CD4-positive, alpha-beta T cell treated with Interleukin-17A for 4 hours (primary cell): ENCODE measurements at regions not wholly inside any gene's neighbourhood (a gene's known extent, or its start where the extent isn't known, plus 50 kb on each side); places are given as distances from the start of the nearest gene placed in this dataset.
"Not testable (repeated sequence)": the region's sequence is repeated elsewhere in the genome, so short reads cannot be mapped to it uniquely, and the experiment has no call there.

Source experiments
- DNase-seq: peaks from one replicate; pipeline ENCODE4 v3.0.0-alpha.2; 2020; ENCODE audit warnings: mixed read lengths

DNA sequence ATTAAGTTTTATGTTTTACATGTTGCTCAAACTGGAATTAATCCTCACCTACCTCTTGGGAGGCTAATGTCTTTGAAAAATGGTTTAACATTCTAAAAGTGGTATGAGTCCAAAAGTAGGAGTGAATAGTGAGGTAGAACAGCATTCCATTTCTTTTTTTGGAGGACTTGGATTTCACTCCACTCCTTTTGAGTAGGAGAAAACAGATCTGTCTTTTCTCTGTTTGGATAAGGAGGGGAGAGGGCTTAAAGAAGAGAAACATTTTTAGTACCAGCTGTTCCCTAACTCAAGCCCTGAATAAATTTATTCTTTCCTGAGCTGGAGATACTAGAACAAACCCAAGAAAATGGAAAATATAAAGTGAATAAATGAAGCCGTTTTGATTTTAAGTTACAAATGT, 687.9 kb downstream of the MECOM start:
- DNase-seq: no peak

DNA sequence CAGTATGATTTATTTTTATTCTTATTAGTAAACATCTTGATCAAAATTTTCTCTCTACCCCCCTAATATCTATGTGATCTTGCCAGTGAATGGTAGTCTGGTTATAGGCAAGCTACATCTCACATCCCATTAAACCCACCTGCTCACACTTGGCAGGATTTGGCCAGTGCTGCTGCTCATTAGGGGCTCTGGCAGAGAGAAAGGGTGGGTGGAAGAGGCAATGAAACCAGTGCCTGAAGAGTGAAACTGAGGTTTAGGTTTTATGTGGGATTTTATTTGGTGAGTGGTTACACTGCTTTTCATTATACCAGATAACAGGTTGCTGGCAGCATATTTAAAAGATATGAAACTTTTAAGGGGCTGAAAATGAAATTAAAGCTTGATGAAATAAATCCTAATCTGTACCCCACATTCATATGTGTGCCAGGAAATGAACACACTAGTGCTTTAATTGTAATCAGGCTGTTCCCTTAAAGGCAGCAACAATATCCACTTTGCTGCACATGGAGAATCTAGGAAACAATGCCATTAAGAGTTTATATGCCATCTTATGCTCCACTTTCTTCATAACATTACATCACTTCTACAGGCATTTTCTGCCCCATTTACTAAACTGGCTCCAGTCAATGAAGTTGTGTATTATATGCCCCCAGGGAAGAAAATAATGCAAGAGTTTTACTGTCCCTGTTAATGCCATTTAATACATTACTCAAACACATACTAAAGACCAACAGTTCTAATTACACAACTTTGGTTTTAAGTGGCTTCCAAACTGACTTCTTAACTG, 688.7 kb downstream of the MECOM start:
- DNase-seq: no peak

DNA sequence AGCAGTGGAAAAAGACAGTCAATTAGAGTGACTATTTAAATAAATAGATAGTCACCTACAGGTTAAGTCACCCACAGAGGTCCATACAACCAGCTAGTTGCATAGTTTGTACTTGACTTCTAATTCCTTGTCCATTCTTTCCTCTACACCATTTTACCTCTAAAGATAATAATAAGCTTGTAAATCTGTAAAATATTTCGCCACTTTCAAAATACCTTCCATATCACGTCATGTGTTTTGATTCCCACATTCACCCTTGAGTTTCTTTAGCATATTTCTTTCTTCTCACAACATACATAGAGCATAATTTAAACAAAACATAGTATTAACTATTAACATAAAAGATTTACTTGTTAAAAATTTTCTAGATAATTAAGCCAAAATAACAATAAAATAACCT, 689.6 kb downstream of the MECOM start:
- DNase-seq: no peak

DNA sequence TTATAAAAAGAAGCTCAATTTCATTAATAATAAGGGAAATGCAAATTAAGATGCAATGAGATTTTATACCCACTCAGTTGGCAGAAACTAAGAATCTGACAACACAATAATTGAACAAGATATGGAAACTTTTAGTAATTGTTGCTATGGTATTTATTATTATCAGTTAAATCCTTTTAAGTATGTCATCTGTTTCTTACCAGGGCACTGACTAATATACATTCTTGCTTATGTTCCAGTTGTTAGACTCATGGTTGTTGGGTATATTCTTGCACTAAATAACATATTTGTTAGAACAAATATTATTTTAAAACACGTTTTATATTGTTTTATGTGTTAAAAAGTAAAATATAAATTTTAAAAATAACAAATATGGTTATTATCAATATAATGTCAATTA, 690.3 kb downstream of the MECOM start:
- DNase-seq: no peak

DNA sequence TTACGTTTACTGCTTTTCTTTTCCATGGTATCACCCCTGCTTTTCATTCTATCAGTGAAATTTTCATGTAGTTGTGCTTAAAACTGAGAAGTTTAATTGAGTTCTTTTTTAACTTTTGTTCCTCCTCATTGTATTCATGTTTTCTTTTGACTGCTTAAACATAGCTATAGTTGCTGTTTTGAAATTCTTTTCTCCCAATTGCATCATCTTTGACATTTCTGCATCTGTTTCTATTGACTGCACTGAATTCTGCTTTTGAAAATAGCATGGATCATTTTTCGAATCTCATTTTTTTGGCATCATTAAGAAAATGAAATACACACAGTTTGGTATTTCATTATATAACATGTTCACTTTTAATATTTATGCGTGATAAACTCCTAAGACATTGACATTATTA, 694.9 kb downstream of the MECOM start:
- DNase-seq: no peak

DNA sequence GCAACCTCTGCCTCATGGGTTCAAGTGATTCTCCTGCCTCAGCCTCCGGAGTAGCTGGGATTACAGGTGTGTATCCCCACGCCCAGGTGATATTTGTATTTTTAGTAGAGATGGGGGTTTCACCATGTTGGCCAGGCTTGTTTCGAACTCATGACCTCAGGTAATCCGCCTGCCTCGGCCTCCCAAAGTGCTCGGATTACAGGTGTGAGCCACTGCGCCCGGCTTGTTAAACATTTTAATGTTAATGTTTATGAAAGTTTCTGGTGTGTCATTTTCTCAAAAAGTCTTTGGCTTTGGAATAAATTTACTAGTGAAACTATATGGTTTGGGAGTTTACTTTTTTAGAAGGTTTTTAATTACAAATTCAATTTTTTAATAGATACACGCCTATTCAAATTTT, 698.8 kb downstream of the MECOM start:
- DNase-seq: no peak

DNA sequence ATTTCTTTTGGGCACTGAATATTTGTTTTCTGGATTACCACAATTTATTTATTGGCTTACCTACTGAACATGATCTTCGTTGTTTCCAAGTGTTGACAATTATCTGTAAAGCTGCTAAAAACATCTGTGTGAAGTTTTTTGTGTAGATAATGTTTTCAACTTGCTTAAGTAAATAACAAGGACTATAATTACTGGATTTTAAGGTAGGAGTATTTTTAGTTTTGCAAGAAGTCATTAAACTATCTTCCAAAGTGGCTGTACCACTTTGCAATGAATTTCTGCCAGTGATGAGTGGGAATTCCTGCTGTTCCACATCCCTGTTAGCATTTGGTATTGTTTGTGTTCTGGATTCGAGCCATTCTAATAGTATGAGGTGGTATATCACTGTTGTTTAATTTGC, 702.2 kb downstream of the MECOM start:
- no peak for DNase-seq

DNA sequence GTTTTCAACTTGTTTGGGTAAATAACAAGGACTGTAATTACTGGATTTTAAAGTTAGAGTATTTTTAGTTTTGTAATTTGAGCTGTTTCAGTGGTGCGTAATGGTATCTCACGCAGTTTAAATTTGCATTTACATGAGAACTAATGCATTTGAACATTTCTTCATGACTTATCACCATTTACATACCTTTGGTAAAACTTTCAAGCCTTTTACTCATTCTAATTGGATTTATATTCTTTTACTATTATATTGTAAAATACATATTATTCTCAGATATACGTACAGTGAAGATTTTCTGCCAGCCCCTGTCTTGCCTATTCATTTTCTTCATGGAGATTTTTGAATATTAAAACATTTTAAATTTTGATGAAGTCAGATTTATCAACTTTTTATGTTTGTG, 703.8 kb downstream of the MECOM start:
- DNase-seq: no peak

DNA sequence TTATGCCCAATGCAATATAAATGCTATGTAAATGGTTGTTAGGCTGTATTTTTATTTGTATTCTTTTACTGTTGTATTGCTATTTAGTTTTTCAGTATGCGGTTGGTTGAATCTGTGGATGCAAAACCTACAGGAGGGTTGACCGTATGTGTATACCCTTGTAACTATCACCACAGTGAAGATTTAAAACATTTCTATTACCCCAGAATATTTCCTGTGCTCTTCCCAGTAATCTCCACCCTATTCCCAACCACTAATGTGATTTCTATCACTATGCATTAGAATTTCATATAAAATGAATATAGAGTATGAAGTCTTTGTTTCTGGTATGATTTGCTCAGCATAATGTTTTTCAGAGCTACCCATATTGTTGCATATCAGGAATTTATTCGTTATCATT, 705.0 kb downstream of the MECOM start:
- DNase-seq: no peak

DNA sequence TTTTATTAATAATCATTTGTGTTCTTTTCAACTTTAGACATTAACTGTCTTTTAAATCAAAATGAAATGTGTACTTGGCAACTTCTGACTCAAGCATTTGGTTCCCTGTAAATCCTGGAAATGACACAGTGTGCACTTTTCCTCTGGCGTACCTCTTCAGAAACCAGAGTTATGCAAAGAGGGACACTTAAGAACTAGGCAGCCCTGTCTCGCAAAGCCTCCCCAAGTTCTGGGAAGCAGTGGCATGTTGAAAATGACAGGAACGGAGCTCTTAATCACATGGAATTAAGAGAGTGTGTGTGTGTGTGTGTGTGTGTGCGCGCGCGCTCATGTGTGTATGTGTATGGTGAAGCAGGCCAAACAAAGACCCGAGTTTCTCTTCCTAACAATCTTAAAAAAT, 707.4 kb downstream of the MECOM start:
- no peak for DNase-seq

DNA sequence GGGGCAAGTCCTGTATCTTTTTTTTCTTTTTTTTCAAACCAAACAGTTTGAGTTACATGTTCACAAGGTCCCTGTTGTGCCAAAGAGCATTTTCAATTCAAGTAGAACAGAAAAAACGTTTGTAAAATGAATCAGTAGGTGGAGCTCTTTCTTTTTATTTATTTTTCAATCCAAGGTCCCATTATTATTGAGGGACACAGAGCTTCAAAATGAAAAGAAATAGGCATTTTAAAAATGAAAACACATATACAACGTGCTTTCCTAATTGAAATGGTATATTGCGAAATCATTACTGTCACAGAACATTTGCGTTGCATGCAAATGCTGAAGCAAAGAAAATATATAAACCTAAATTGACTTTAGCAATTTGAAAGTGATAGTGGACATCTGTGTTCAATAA, 711.0 kb downstream of the MECOM start:
- no peak for DNase-seq

DNA sequence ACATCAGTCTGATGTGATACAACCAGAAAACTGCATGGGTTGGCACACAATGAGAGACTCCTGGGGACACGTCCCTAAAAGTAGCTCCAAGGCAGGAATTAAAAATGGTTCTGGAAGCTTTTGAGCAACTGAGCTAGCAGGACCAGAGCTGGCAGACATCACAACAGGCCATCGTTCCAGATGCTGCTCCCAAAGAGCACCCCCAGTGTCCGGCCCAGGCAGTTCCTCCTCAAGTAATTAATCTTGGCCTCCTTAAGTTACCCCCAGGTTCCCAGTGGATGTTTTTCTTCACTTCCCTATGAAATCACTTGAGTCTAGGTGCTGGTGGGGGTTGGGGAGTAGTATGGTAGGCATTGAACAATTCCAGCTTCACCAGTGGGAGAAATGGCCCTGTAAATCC, 711.6 kb downstream of the MECOM start:
- DNase-seq: no peak

DNA sequence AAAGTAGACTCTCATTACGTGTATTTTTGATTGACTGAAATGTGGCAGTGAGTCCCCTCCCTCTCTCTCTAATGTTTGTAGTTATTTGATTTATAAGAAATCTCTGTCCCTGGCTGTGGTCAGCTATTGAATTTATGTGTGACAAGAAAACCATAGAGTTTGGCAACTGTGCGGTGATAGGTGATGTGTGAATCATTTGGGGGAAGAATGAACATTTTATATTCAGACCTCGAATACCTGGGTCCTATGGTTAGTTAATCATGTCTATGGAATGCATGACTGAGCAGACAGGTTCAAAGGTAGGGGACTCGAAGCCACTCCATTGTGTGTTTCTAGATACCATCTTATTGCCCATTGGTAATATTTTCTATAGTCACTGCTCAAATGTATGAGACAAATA, 712.1 kb downstream of the MECOM start:
- no peak for DNase-seq

DNA sequence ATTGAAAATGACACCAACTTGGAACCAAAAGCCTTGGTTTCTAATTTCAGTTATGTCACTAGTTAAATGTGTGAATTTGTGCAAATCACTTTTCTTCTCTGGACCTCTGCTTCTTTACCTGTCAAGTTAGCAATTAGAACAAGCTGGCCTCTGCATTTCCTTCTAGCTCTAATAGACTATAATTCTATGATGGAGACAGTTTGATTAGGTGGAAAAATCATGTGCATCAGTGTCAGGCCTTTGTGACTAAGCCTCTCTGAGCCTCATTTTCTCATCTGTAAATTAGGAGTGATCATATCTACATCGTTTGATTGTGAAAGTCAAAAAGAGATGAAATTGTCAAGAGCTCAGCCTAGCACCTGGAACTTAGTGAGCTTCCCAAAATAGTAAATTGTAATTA, 712.9 kb downstream of the MECOM start:
- no peak for DNase-seq

DNA sequence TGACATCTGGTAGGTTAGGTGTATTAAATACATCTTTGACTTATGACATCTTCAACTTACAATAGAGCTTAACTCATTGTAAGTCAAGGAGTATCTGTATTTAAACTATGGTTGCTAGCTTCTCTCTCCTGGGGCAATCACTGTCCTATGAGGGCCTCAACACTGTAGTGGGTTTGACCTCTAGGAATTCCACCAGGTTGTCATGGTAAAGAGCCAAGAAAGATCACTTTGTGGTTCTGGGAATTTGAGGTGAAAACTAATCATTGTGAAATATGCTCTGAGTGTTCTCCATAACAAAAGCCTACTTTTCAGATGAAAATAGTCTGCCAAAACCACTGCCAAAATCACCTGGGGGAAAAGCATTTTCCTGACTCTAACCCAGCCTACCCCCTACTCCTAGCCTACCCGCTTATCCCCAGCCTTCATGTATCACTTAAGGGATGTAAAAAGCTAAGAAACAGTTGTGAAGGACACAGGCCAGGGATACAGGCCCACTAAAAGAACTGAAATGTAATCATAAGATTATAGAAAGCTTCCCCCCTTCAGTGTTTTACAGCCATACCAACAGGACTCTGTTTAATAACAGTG, 723.8 kb downstream of the MECOM start:
- DNase-seq: no peak

DNA sequence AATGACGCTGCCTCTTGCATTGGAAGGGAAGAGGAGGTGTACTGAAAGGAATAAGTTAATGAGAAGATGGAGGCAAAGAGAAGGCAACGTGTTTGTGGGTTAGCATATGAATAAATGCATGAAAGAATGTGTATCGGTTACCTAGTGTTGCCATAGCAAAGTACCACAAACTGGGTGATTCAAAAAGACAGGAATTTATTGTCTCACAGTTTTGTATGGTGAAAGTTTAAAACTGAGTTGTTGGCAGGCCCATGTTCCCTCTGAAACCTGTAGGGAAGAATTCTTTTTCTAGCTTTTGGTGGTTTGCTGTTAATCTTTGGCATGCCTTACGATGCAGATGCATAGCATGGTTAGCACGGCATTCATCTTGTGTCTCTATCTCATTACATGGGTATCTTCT, 729.9 kb downstream of the MECOM start:
- no peak for DNase-seq

DNA sequence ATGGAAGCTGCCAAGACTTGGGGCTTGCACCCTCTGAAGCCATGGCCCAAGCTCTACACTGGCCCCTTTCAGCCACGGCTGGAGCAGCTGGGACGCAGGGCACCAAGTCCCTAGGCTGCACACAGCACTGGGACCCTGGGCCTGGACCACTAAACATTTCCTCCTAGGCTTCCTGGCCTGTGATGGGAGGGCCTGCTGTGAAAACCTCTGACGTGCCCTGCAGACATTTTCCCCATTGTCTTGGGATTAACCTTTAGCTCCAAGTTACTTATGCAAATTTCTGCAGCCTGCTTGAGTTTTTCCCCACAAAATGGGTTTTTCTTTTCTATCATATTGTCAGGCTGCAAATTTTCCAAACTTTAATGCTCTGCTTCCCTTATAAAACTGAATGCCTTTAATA, 733.5 kb downstream of the MECOM start:
- not testable (repeated sequence) for DNase-seq

DNA sequence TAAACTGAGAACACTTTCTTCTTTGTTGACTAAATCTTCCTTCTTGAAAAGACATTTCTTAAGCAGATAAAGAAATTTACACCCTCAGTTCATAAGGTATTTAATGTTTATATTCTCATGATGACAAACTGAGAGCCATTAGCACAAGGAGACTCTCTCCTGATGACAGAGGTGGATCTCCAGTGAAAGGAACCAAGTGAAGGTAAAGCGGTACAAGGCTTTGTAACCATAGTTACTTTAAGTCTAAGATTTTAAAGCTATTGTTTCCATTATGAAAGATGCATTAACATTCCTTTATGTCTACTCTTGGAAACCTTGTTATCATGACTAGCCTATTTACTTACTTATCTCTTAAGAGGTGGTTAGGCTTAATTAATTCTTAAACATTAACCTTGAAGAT, 737.1 kb downstream of the MECOM start:
- no peak for DNase-seq

DNA sequence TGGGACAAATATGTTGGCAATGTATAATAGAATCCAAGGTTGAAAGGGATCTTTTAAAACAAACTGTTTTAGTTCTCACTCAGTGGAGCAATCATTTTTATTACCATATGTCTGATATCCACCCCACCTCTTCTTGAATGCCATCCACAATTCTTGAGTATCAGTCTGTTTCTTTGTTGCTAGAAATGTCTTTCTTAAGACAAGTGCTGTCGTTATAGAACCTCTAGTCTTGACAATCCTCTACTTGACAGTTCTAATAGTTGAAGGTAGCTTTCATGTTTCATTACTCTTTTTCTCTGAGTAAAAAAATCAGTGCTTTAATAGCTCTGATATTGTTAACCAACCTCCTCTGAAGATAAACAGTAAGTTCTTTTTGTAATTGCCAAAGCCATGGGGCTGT, 737.9 kb downstream of the MECOM start:
- DNase-seq: no peak

DNA sequence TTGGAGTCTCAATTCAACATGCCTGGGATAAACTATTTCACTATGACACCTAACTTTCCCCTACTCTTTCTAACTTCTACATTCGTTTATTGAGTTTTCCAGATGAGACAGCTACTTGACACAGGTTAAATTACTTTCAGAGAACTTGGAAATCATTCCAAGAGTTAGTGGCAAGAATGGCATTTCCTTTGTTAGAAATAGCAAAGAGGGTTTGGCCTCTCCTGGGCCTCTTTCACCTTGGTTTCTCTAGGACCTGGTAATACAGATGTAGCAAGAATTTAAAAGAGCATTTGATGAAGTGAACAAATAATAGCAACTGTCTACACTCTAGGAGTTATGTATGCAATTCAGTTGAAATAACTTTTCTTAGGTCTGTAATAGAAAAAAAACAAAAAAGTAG, 748.9 kb downstream of the MECOM start:
- DNase-seq: no peak

DNA sequence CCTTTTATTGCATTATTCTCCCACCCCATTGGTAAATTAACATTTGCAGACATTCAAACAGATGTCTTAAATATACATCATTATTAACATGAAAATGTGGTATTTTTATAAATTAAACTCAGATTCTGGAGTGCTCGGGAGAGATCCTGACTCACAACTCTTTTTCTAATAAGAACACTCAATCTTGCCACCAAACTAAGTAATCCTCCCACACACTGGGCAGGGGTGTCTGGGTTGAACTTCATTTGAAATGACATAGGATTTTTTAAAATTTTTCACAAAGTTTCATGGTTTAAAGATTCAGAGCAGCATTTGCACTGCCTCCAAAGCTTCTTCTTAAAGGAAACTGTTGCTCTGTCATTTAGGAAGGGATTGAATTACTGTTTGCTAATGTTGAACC, 754.3 kb downstream of the MECOM start:
- no peak for DNase-seq

DNA sequence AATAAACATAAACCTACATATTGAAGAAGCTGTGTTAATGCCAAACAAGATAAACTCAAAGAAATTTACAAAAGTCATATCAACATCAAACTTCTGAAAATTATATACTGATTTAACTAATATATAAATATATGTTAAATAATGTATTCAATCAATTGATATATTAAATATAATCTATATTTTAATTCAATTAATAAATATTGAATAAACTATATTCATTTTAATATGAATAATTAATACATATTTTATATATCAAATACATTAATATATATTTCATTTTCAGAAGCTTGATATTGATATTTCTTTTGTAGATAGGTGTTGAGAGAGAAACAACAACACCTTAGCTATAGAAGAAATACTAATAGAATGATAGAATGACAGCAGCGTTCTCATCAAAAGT, 768.1 kb downstream of the MECOM start:
- DNase-seq: no peak

DNA sequence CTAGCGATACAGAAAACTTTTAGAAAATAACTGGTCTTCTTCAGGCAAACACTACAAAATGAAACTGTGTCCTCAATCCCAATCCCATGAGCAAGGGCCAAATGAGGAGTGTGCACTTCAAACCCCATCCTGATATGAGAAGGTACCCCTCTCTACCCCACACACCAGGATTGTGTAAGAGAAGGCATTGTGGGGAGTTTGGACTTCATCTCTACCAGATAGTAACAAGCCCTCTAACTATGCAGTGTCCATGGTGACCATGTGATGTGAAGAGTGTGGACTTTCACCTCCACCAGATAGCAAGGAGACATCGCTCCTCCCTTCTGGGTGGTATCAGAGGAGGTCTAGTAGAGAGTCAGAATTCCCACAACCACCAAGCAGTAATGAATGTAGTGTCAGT, 769.3 kb downstream of the MECOM start:
- no peak for DNase-seq

DNA sequence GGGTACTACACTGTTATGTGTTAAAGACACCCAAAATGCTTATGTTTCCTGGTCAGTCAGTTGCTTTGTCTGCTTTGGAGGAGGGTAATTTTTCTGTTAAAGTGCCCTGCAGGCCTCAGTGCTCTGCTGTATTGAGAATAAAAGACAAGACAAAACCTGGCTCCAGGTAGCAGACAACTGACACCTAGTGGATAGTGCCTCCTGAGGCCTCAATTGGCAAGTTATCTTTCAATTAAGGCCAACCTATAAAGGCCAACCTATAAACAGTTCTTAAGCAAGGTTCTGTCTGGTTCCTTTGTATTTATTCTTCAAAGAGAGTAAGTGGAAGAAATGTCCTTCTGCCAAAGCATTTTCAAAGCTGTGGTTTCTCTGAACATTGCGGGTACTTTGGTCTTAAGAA, 773.8 kb downstream of the MECOM start:
- no peak for DNase-seq

DNA sequence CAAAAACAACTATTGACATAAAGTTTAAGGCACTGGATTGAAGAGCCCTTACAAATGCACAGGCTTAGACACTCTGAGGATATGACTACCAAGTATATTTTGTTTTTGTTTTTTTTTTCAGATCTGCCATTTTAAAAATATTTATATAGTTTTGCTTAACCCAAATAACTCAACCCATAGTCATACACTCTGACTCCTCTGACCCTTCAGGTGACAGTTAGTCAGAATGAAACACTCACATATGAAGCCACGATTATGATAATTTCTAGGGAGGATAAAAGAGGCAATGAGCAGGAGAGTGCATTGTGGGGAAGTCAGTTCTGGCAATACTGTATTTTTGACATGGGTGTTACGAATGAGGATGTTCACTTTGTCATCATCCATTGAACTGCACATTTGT, 774.7 kb downstream of the MECOM start:
- no peak for DNase-seq
